Muscle layer of duodenum (tissue), 2 donors: ENCODE measurements at regions not wholly inside any gene's neighbourhood (a gene's known extent, or its start where the extent isn't known, plus 50 kb on each side); places are given as distances from the start of the nearest gene placed in this dataset.
"Not testable (repeated sequence)": the region's sequence is repeated elsewhere in the genome, so short reads cannot be mapped to it uniquely, and the experiment has no call there.

Experiments used
- H3K27ac ChIP-seq: one replicate; pipeline ENCODE4 v1.7.0; 2013; ENCODE audit warnings: mild to moderate bottlenecking, low read length
- H3K27me3 ChIP-seq: one replicate; pipeline ENCODE4 v1.7.0; 2013; ENCODE audit warnings: low read depth, mild to moderate bottlenecking, control low read depth, low read length
- H3K36me3 ChIP-seq, 2 donors: one replicate each; pipeline ENCODE4 v1.7.0; 2013; ENCODE audit warnings: low read length in 2 of 2, control low read depth in 1 of 2, mild to moderate bottlenecking in 1 of 2; ENCODE audit not compliant: insufficient read depth in 2 of 2, control insufficient read depth in 1 of 2
- H3K4me1 ChIP-seq, 2 donors: one replicate each; pipeline ENCODE4 v1.7.0; 2013; ENCODE audit warnings: low read length in 2 of 2, mild to moderate bottlenecking in 2 of 2, control low read depth in 1 of 2, moderate library complexity in 1 of 2; ENCODE audit not compliant: insufficient read depth in 2 of 2, control insufficient read depth in 1 of 2
- H3K4me3 ChIP-seq, 2 donors: one replicate each; pipeline ENCODE4 v1.7.0; 2013; ENCODE audit warnings: low read length in 2 of 2, low read depth in 1 of 2, mild to moderate bottlenecking in 1 of 2
- H3K9me3 ChIP-seq, 2 donors: one replicate each; pipeline ENCODE4 v1.7.0; 2013; ENCODE audit warnings: low read length in 2 of 2, control low read depth in 1 of 2, mild to moderate bottlenecking in 1 of 2; ENCODE audit not compliant: control insufficient read depth in 1 of 2
- donor health status: healthy.

DNA sequence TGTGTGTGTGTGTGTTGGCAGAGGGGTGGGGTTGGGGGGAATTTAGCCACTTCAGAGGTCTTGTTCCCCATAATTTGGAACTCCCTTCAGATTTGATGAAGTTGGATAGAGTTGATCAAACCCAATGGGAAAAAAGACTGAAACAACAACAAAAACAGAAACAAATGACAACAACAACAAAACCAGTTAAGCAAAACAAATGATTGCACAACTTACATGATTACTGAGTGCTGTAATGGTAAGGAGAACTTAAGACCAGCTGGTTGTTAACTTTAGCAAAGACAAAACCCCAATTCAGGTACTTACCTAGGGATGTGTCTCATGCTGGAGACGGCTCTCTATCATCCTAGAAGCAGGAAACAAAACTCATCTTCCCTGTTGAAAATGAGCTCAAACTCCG is 107.8 kb upstream of the DDHD1 start:
- Histone ChIP-seq H3K27ac (no peak overlapping the region), H3K4me3 (no peak overlapping the region), H3K9me3 (peaks cover 0 to 6% of the 10 kb centered on the region in 2 donors), H3K36me3 (no peaks in the 10 kb centered on the region), H3K4me1 (no peaks in the 10 kb centered on the region), H3K27me3 (no peaks in the 10 kb centered on the region)

DNA sequence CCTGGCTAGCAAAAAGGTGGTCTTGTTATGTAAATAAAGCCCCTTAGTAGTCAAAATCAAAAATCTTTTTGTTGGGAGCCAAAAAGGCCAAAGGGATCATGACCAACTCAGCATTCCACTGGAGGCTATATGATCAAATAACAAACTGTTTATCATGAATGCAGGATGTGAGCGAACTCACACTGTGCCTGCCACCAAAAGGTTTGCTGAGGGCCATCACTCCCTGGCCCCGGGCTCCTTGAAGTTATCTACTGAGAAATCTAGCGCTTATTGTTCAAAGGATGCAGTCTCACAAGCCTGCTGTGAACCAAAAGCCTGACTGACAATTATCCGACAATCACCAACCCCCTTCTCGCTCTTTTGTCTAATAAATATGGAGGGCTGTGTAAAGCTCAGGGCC is 107.2 kb upstream of the DDHD1 start:
- Histone ChIP-seq H3K27me3 (no peaks in the 10 kb centered on the region), H3K4me3 (no peak overlapping the region), H3K27ac (no peak overlapping the region), H3K4me1 (no peaks in the 10 kb centered on the region), H3K36me3 (no peaks in the 10 kb centered on the region), H3K9me3 (peaks cover 0 to 7% of the 10 kb centered on the region in 2 donors)

DNA sequence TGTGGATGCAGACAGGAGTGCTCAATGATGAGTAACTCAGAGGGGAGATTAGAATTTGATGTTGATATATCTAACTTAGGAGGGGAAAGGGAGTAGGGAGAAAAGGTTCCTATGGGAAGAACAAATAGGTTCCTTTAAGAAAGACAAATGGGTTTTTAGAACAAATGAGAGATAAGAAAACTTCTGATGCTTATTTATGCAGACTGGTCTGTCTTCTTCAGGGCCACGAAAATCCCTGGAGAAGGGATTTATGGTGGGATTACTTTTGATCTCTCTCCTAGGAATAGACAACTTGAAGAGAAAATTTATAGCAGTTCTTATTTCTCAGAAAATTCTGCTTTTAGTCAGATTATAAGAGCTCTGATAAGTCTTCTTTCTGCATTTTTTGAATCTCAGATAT is 99.0 kb upstream of the DDHD1 start:
- H3K27me3 ChIP-seq = no peaks in the 10 kb centered on the region
- peaks cover 0 to 2% of the 10 kb centered on the region in 2 donors for H3K9me3 ChIP-seq
- no peak overlapping the region for H3K27ac ChIP-seq
- no peaks in the 10 kb centered on the region for H3K4me1 ChIP-seq
- no peaks in the 10 kb centered on the region for H3K36me3 ChIP-seq
- no peak overlapping the region for H3K4me3 ChIP-seq

DNA sequence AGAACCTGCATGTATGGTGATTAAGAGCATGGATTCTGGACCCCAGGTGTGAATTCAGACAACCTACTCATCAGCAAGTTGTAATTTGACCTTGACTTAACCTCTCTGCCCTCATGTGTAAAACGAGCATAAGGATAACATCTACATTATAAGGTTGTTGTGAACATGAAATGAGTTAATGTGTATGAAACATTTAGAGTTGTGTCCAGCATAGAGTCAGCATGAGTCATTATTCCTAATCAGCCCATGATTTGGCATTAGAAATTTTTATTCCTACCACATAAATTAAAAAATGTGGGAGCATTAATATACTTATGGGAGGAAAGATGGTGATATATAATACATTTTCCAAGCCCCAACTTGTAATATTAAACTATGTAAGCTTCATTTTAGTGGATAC is 95.9 kb upstream of the DDHD1 start:
- no peak overlapping the region for H3K27ac ChIP-seq
- H3K36me3 ChIP-seq = no peaks in the 10 kb centered on the region
- no peak overlapping the region for H3K4me3 ChIP-seq
- H3K4me1 ChIP-seq = no peaks in the 10 kb centered on the region
- H3K27me3 ChIP-seq = no peaks in the 10 kb centered on the region
- H3K9me3 ChIP-seq = no peaks in the 10 kb centered on the region

DNA sequence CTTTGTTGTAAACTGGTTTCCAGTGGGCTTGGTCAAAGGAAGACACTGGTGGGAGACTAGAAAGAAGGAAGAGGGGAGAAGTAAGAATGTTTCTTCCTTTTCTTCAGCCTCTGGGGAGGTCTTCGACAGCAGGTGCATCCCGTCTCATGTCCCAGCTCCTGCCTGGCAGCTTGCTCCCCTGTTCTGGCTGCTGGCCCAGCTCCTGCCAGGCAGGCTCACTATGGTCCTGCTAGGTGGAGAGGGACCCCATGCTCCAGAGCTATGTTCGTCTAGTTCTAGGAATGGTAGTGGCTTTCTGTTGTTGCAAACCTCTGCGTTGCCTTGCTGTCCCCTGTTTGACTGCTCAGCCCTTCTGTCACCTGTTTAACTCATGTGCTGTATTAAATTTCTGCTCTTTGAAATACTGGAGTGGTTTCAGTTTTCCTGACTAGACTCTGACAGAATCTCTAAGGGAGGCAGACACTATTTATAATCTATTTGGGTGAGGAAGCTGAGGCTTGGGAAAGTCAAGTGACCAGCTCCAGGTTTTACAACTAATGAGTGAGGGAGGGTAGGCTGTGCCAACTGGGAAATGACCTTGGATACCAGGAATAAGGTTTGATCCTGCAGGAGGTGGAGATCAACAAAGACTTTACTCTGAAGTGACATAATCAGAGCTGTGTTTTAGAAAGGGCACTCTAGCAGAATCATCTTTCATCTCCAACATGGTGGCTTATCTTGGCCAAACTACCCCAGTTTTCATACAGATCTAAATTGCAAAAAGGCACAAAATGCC is 94.7 kb upstream of the DDHD1 start:
- Histone ChIP-seq H3K4me3 (no peak overlapping the region), H3K27me3 (no peaks in the 10 kb centered on the region), H3K9me3 (no peaks in the 10 kb centered on the region), H3K4me1 (no peaks in the 10 kb centered on the region), H3K27ac (no peak overlapping the region), H3K36me3 (no peaks in the 10 kb centered on the region)

DNA sequence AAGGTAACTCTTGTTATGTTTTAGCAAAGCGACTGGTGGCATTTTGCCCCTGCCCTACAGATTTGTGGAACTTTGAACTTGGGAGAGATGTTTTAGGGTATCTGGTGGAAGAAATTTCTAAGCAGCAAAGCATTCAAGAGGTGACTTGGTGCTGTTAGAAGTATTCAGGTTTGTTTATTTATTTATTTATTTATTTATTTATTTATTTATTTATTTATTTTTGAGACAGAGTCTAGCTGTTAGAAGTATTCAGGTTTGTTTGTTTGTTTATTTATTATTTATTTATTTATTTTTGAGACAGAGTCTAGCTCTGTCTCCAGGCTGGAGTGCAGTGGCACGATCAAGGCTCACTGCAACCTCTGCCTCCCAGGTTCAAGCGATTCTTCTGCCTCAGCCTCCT is 89.8 kb upstream of the DDHD1 start:
- not testable (repeated sequence) for H3K9me3 ChIP-seq, H3K27me3 ChIP-seq, H3K27ac ChIP-seq, H3K4me1 ChIP-seq, H3K36me3 ChIP-seq, H3K4me3 ChIP-seq

DNA sequence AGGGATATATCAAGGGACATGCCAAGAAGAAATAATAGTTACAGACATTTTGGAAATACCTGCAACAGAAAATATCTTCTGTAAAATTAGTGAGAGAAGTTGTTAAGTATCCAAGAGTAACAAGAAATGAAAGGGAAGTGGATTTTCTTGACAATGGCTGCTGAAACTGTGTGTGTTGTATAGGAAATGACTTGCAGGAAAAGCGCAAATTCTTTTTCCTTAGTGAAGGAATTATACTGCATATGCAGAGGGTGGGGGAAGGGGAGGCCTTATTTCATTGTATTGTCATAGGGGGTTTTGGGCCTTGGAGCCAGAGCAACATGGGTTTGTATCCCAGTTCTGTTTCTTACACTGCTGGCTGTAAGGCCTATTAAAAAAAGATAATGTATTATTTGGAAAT is 84.4 kb upstream of the DDHD1 start:
- Histone ChIP-seq H3K9me3 (no peaks in the 10 kb centered on the region), H3K4me3 (no peak overlapping the region), H3K27me3 (no peaks in the 10 kb centered on the region), H3K27ac (no peak overlapping the region), H3K36me3 (no peaks in the 10 kb centered on the region), H3K4me1 (no peaks in the 10 kb centered on the region)

DNA sequence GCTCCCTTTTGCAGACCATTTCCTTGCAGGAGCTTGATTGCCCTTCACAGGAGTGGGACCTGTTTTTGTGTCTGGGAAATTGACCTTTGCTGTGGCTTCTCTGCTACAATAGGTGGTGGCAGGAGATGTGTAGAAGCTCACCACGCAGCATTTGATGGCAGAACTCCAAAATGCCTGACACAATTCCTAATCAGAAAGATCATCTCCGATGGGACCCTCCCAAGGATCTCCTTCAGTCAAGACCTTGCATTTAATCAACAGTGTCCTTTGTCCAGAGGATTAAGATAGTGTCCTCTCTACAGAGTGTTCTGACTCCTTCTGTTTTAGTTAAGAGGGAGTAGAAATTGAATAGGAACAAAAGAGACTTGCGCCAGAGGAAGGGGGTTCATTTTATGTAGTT is 83.6 kb upstream of the DDHD1 start:
- Histone ChIP-seq H3K27ac (no peak overlapping the region), H3K36me3 (no peaks in the 10 kb centered on the region), H3K4me1 (no peaks in the 10 kb centered on the region), H3K4me3 (no peak overlapping the region), H3K9me3 (no peaks in the 10 kb centered on the region), H3K27me3 (no peaks in the 10 kb centered on the region)

DNA sequence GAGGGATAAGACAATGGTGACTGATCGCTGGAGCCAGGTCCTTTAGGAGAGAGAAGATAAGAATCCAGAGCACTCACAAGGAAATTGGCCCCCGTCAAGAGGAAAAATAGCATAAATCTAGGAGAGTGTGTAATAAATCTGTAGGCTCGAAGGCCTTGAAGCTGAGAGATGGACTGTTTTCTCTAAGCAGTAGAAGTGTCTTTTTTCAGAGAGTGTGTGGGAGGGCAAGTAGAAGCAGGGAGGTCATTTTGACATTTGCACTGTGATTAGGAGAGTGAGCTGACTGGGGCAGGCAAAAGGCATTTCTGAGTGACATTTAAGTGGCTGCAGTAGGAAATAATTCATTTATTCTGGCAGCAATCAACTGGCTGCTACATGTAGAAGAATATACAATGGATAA is 78.0 kb upstream of the DDHD1 start:
- no peaks in the 10 kb centered on the region for H3K27me3 ChIP-seq
- H3K27ac ChIP-seq = no peak overlapping the region
- H3K36me3 ChIP-seq = no peaks in the 10 kb centered on the region
- peaks cover 0 to 2% of the 10 kb centered on the region in 2 donors for H3K9me3 ChIP-seq
- H3K4me1 ChIP-seq = no peaks in the 10 kb centered on the region
- H3K4me3 ChIP-seq = no peak overlapping the region

DNA sequence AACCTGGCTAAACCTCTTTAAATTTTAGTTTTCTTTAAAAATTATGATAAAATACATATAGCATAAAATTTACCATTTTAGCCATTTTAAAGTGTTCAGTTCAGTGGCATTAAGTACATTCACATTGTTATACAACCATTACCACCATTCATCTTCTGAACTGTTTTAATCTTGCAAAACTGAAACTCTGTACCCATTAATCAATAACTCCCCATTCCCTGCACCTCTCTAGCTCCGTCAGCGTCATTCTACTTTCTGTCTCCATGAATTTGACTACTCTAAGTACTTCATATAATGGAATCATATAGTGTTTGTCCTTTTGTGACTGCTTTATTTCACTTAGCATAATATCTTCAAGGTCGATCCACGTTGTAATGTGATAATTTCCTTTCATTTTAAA is 75.8 kb upstream of the DDHD1 start:
- peaks cover 0 to 2% of the 10 kb centered on the region in 2 donors for H3K9me3 ChIP-seq
- H3K4me1 ChIP-seq = no peaks in the 10 kb centered on the region
- H3K36me3 ChIP-seq = no peaks in the 10 kb centered on the region
- H3K27me3 ChIP-seq = no peaks in the 10 kb centered on the region
- no peak overlapping the region for H3K27ac ChIP-seq
- H3K4me3 ChIP-seq = no peak overlapping the region

DNA sequence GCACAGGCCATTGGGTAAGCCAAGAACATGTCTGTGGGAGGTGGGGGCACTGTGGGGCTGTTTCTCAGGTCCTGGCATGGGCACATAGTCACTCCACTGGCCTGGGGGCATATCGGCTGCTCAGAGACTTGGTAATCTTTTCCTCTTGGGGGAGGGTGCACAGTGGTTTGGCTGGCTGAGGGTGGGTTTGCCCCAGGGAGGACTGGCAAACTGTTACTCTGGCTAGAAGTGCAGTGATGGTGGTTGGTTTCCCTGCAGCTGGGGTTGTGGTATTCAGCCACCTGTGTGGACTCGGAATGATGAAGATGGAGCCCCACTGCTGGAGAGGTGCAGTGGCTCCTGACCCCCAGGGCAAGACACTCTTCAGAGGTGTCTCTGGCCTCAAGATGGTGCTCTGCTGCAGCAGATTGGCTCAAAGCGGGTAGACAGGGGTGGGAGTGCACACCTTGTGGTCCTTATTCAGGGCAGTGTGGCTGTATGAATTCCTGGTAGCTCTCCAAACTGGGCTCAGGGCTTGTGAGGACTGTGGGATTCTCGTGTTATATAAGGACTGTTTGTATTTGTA is 74.1 kb upstream of the DDHD1 start:
- Histone ChIP-seq H3K27me3 (no peaks in the 10 kb centered on the region), H3K4me3 (no peak overlapping the region), H3K36me3 (no peaks in the 10 kb centered on the region), H3K4me1 (no peaks in the 10 kb centered on the region), H3K9me3 (peaks cover 0 to 2% of the 10 kb centered on the region in 2 donors), H3K27ac (no peak overlapping the region)

DNA sequence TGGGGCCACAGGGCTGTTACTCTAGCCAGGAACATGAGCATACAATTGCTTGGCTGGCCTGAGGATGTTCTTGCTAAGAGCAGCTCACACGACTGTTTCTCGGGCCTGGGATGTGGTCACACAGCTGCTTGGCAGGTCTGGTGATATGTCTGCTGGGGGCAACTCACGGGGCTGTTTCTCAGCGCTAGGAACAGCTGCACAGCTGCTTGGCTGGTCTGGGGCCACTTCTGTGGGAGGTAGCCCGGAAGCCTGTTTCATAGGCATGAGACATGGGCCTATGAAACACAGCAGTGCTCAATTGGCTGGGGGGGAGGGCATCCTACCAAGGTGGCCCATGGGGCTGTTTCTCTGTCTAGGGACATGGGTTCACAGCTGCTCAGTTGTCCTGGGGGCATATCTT is 73.4 kb upstream of the DDHD1 start:
- H3K36me3 ChIP-seq = no peaks in the 10 kb centered on the region
- no peaks in the 10 kb centered on the region for H3K27me3 ChIP-seq
- H3K9me3 ChIP-seq = peaks cover 0 to 2% of the 10 kb centered on the region in 2 donors
- H3K27ac ChIP-seq = no peak overlapping the region
- no peaks in the 10 kb centered on the region for H3K4me1 ChIP-seq
- H3K4me3 ChIP-seq = no peak overlapping the region
